ENCODE measurements at regions not wholly inside any gene's neighbourhood (a gene's known extent, or its start where the extent isn't known, plus 50 kb on each side); places are given as distances from the start of the nearest gene placed in this dataset.

DNA sequence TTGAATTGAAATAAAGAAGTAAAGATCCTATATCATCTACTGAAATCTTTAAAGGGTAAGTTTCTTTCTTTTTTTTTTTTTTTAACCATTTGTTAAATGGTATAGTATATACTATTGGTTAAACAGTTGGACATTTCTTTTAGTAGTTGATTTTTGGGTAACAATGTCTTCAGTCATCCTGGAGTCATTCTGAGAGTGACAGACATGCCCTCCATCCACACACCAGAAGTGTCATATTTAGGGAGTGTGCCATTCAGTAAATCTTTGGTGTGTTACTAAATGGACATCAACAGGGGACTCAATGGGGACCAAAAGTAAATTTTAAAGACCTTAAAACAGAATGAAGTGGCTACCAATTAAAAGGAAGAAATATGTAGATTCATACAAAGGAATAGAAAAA, 50.8 kb upstream of the SLC39A10 start:
- FAIRE-seq (no peak), DNase-seq (ENCODE audit: insufficient read length, low spot score) (no peak)

- FAIRE-seq (no peak), DNase-seq (ENCODE audit: insufficient read length, low spot score) (no peak)
These were observed 52.3 kb upstream of the SLC39A10 start for GRCh38 chr2:195604706-195605105.

GRCh38 chr2:195603998-195604397, 53.0 kb upstream of the SLC39A10 start:
- peak; percentile 39 for FAIRE-seq
- no peak for DNase-seq (ENCODE audit: insufficient read length, low spot score)

DNA sequence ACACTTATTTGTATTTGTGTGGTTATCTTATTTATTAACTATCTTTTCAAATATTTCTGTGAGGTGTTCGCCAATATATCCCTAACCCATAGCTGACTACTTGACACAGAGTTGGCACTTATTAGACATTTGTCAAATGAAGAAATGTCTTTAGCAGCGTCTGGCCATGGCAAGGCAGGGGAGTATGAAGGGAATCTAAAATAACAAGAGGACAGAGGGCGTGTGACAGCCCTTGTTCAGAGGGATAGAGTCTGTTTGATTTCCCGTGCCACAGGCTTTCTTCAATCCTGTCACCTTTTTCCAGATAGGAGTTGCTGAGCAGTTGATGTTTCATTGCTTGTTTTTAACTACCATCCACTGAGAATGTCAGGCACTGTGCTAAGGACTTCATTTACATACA, 53.6 kb upstream of the SLC39A10 start:
- FAIRE-seq = no peak
- no peak for DNase-seq (ENCODE audit: insufficient read length, low spot score)

DNA sequence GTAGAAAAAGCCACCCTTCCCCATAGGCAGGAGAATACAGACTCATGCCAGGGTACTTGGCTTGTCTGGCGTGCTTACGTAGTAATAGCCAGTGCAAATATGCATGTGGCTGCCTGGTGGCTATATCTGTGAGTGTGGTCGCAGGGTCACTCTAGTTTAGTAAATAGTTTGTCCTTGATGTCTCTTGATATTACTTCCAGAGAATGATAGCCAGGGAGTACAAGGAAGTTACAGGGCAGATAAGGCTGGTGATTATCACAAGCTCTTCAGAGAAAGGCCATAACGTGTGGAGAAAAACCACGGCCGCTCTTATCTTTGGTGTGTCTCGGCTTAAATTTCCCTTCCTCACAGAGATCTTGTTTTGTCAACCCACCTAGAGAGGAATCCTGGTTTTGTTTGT, 54.3 kb upstream of the SLC39A10 start:
- DNase-seq (ENCODE audit: insufficient read length, low spot score) (no peak), FAIRE-seq (no peak)

DNA sequence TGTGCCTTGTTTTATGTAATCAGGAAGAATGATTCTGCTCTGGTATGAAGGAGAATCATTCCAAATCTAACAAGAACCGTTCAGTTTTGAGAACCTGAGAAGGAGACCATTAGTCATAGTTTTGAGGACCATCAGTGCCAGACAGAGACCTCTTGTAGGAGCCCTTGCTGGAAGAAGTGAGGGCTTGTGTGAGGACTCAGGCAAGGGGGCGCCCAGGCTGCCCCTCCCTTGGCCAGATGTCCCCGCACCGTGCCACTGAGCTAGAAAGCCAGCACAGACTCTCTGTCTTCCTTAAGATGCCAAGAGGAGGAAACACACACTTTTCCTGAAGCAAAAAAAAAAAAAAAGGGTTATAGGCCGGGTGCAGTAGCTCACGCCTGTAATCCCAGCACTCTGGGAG, 55.7 kb upstream of the SLC39A10 start:
- no peak for DNase-seq (ENCODE audit: insufficient read length, low spot score)

GRCh38 chr2:195600778-195601177, 56.2 kb upstream of the SLC39A10 start:
- FAIRE-seq = no peak
- DNase-seq (ENCODE audit: insufficient read length, low spot score) = no peak

More for the DNA sequence above, 55.7 kb upstream of the SLC39A10 start:
- FAIRE-seq = no peak

DNA sequence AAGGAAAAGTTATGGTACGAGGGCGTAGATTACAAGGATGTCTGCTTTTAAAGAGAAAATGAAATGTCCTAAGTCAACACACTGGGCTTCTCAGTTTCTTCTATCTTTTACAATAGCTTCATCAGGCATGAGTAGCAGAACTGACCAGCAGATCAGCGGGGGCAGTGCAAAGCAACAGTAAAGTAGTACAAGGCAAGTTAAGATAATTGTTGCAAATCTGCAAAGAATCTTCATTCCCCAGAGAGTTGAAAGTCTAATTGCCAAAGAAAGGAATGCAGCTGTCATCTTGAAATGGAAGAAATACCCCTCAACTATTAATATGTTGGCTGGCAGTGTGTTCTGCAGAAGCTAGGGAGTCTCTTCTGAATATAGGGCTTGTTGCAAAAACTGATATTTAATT, 60.2 kb upstream of the SLC39A10 start:
- no peak for FAIRE-seq
- DNase-seq (ENCODE audit: insufficient read length, low spot score) = no peak

GRCh38 chr2:195595825-195596224, 61.2 kb upstream of the SLC39A10 start:
- DNase-seq (ENCODE audit: insufficient read length, low spot score) (no peak), FAIRE-seq (peak; percentile 62)

GRCh38 chr2:195594919-195595694, 61.9 kb upstream of the SLC39A10 start:
- no peak for FAIRE-seq
- DNase-seq (ENCODE audit: insufficient read length, low spot score) = no peak

- peak; percentile 62 for FAIRE-seq
These were observed 62.8 kb upstream of the SLC39A10 start for GRCh38 chr2:195594248-195594647.

GRCh38 chr2:195592105-195592504, 64.9 kb upstream of the SLC39A10 start:
- FAIRE-seq (no peak), DNase-seq (ENCODE audit: insufficient read length, low spot score) (no peak)

More at GRCh38 chr2:195594248-195594647, 62.8 kb upstream of the SLC39A10 start:
- no peak for DNase-seq (ENCODE audit: insufficient read length, low spot score)

GRCh38 chr2:195590861-195591205, 66.2 kb upstream of the SLC39A10 start:
- FAIRE-seq = no peak
- DNase-seq (ENCODE audit: insufficient read length, low spot score) = no peak

DNA sequence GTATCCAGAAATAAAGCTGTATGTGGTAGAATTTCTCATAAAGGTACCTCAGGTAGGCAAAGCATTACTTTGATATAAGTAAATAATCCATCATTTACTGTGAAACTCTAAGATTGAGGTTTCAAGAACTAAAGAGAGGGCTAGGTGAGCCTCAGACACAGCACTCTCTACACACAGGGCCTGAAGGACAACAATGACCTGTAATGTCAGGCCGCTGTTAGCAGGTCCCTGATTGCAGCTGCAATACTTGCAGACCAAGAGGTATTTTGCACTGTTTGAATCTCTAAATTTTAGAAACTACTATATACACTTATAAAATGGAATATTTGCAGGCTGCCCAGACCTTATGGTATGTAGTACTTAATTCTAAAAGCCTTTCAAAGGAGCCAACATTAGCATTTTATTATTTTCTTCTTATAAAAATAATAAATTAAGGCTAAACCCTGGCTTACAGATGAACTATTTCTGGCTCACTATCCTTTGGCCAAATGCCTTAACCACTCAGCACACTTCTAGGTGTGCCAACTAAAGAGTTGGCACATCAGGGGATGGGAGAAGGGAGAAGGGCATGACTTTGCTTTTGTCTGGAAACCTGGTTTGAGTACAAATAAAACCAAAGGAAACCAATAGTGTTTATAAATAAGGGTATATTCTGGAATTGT, 66.7 kb upstream of the SLC39A10 start:
- FAIRE-seq = no peak
- DNase-seq (ENCODE audit: insufficient read length, low spot score) = no peak

- FAIRE-seq = no peak
- DNase-seq (ENCODE audit: insufficient read length, low spot score) = no peak
These were observed 69.1 kb upstream of the SLC39A10 start for GRCh38 chr2:195587966-195588365.

DNA sequence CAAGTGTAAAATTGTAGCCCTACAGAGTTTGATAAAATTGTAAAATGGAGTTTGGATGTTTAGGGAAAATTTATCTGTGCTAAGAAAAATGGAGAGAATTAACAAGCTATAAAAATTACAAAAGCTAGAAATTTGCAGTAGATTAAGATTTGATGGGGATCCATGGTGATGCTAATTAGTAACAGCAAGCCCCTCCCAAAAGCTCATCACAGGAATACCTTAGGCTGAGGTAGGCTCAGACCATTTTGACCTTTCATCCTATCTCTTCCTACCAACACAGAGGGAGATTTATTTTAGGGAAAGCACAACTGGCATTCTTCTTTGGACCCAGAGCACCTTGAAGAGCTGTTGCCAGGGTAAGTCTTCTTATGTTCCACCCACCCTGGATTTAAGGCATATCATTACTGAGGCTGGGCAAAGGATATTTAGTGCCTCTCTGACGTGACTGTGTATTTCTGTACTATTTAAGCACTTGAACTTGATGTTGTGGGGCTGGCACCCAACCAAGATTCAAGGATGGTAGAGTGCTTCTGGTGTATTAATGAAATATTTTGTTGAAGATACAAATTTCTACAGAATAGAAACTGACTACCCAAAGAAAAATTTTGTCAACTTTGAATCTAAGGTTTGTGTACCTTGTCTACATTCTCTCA, 70.8 kb upstream of the SLC39A10 start:
- FAIRE-seq (no peak), DNase-seq (ENCODE audit: insufficient read length, low spot score) (no peak)

DNA sequence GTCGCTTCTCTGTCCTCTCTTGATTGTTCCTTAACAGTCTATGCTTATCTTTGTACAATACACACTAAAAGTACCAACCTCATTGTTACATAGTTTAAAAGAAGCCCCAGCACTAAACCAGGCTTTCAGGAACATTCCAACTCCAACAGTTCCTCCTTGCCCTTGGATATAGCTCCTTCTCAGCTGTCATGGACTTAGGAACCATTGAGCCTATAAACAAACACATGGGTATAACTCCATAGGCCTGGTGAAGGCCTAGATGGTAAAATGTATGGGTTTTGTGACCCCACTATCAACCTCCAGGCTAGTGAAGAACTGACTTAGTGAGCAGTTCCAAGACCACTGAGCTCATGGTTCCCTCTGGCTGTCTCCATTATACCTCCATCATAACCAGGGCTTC, 74.8 kb upstream of the SLC39A10 start:
- DNase-seq (ENCODE audit: insufficient read length, low spot score) (no peak), FAIRE-seq (no peak)

DNA sequence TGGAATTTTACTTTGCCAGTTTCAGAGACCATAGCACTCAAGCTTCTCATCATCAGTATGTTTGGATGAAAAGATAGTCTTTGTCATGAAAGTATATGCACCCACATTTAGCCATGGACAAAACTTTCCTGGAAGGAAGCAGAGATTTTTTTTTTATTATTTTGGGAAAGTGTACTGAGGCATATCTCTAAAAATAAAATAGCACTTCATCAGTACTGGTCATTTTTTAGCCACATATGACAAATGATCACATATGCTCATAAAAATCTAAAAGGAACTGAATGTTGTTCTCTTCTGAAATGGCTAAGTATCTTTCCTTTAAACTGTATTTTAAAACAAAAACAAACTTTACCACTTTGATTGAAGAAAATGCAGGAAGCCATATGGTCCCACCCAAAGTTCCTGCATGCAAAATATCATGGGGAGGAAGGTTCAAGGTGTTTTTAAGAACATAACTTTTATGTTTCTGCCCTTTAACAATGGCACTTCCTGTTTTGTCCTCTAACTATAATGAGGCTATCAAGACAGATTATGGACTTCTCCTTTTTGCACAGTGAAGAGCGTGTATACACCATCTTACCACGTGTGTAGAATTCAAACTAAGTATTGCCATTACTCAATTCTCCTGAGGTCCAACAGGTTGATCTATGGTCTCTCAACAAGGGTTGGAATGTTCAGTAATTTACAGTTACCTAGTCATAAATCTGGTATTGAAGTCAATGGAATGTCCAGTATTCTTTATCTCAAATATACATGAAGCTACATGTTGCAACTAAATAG, 77.1 kb upstream of the SLC39A10 start:
- FAIRE-seq = peak; percentile 71

GRCh38 chr2:195575879-195576401, 81.1 kb upstream of the SLC39A10 start:
- FAIRE-seq = peak; percentile 82

More for the DNA sequence above, 77.1 kb upstream of the SLC39A10 start:
- no peak for DNase-seq (ENCODE audit: insufficient read length, low spot score)

DNA sequence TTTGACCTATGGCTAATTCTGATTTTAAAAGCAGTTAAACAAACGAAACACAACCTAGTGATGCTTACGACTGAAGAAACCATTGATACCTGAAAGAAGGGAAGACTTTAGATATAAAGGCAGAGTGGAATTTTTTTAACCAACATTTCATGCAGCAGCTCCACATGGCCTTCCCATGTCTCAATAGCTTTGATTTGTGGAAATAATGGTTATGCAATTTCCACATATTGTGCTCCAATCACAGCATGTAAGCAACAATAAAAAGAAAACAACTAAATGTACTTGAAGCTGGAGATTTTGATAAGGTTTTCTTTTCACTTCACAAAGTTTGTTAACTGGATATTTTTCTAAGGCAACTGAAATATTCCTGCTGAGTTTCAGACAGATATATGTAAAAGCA, 82.0 kb upstream of the SLC39A10 start:
- FAIRE-seq (no peak), DNase-seq (ENCODE audit: insufficient read length, low spot score) (no peak)

More at GRCh38 chr2:195575879-195576401, 81.1 kb upstream of the SLC39A10 start:
- DNase-seq (ENCODE audit: insufficient read length, low spot score) = no peak

GRCh38 chr2:195574312-195574711, 82.7 kb upstream of the SLC39A10 start:
- no peak for FAIRE-seq
- no peak for DNase-seq (ENCODE audit: insufficient read length, low spot score)
